WTC11 (cell line): ENCODE measurements at regions not wholly inside any gene's neighbourhood (a gene's known extent, or its start where the extent isn't known, plus 50 kb on each side); places are given as distances from the start of the nearest gene placed in this dataset.

Experiments used
- ATAC-seq: fragments of 200-7000 bp; cut with Tn5 transposase; 2 replicates; pipeline ENCODE4 v1.10.0; 2021; ENCODE audit warnings: mild to moderate bottlenecking, moderate library complexity
- CTCF ChIA-PET: fragments of 300-600 bp; sonication (Branson Sonifier 250); formaldehyde crosslinking; loops from one replicate; lab custom pipeline; 2021; ENCODE audit warnings: antibody characterized with exemption; lab: Charles Lee
- POLR2A ChIA-PET: fragments of 350-600 bp; sonication (Branson Sonifier 250); formaldehyde crosslinking; loops from one replicate; lab custom pipeline; 2021; ENCODE audit warnings: antibody characterized with exemption; lab: Charles Lee
- DNase-seq: peaks from one replicate; pipeline ENCODE4 v3.0.0; 2021; ENCODE audit warnings: low spot score
- H3K27ac Mint-ChIP-seq: 2 replicates; pipeline ENCODE4 v1.8.0; 2021; ENCODE audit warnings: mixed read lengths
- H3K27me3 Mint-ChIP-seq: 2 replicates; pipeline ENCODE4 v1.8.0; 2021; ENCODE audit warnings: low read depth, mild to moderate bottlenecking, moderate library complexity, mixed read lengths
- H3K36me3 Mint-ChIP-seq: 2 replicates; pipeline ENCODE4 v1.8.0; 2021; ENCODE audit warnings: mixed read lengths
- H3K4me1 Mint-ChIP-seq: 2 replicates; pipeline ENCODE4 v1.8.0; 2022; ENCODE audit warnings: mixed read lengths
- H3K4me3 Mint-ChIP-seq: 2 replicates; pipeline ENCODE4 v1.8.0; 2021; ENCODE audit warnings: mild to moderate bottlenecking, moderate library complexity, mixed read lengths
- H3K9me3 Mint-ChIP-seq: 2 replicates; pipeline ENCODE4 v1.8.0; 2021; ENCODE audit warnings: mixed read lengths
- AFF4 ChIP-seq: sonication (generic); formaldehyde crosslinking; IDR thresholded peaks from 2 replicates; pipeline ENCODE4 v1.8.1; 2023; ENCODE audit warnings: mild to moderate bottlenecking, missing genetic modification reagents, borderline replicate concordance
- AR ChIP-seq: fragments of 250-450 bp; sonication (Bioruptor Pico); IDR thresholded peaks from 2 replicates; pipeline ENCODE4 v1.9.0; 2021; ENCODE audit warnings: mild to moderate bottlenecking
- ATF3 ChIP-seq: sonication (generic); formaldehyde crosslinking; conservative IDR thresholded peaks from 2 replicates; pipeline ENCODE4 v1.8.1; 2022; ENCODE audit warnings: mild to moderate bottlenecking, missing genetic modification reagents
- CREB1 ChIP-seq: sonication (generic); formaldehyde crosslinking; IDR thresholded peaks from 2 replicates; pipeline ENCODE4 v1.8.0; 2023; ENCODE audit warnings: mild to moderate bottlenecking, missing genetic modification reagents
- EMX1 ChIP-seq: fragments of 250-450 bp; sonication (Bioruptor Pico); IDR thresholded peaks from 2 replicates; pipeline ENCODE4 v1.8.0; 2021; ENCODE audit warnings: mild to moderate bottlenecking
- ESRRA ChIP-seq: sonication (generic); formaldehyde crosslinking; IDR thresholded peaks from 2 replicates; pipeline ENCODE4 v1.8.1; 2022; ENCODE audit warnings: mild to moderate bottlenecking, missing genetic modification reagents, borderline replicate concordance
- IRF1 ChIP-seq: sonication (generic); formaldehyde crosslinking; IDR thresholded peaks from 2 replicates; pipeline ENCODE4 v1.8.0; 2023; ENCODE audit warnings: missing genetic modification reagents
- JAZF1 ChIP-seq: fragments of 250-450 bp; sonication (Bioruptor Pico); IDR thresholded peaks from 2 replicates; pipeline ENCODE4 v1.9.0; 2021; ENCODE audit warnings: moderate library complexity, mild to moderate bottlenecking, inconsistent platforms
- MAX ChIP-seq: sonication (generic); formaldehyde crosslinking; IDR thresholded peaks from 2 replicates; pipeline ENCODE4 v1.8.0; 2022; ENCODE audit warnings: mild to moderate bottlenecking, missing genetic modification reagents
- MXD4 ChIP-seq: fragments of 250-450 bp; sonication (Bioruptor Pico); IDR thresholded peaks from 2 replicates; pipeline ENCODE4 v1.8.0; 2021; ENCODE audit warnings: mild to moderate bottlenecking, moderate library complexity, borderline replicate concordance
- MYBL2 ChIP-seq: sonication (generic); formaldehyde crosslinking; IDR thresholded peaks from 2 replicates; pipeline ENCODE4 v1.8.1; 2023; ENCODE audit warnings: mild to moderate bottlenecking, moderate library complexity, missing genetic modification reagents
- NFYB ChIP-seq: sonication (generic); formaldehyde crosslinking; conservative IDR thresholded peaks from 2 replicates; pipeline ENCODE4 v1.8.0; 2022; ENCODE audit warnings: low read depth, missing genetic modification reagents
- NR3C1 ChIP-seq: sonication (generic); formaldehyde crosslinking; conservative IDR thresholded peaks from 2 replicates; pipeline ENCODE4 v1.8.1; 2023; ENCODE audit warnings: low read depth, mild to moderate bottlenecking, missing genetic modification reagents
- RELA ChIP-seq: sonication (generic); formaldehyde crosslinking; IDR thresholded peaks from 2 replicates; pipeline ENCODE4 v1.8.1; 2022; ENCODE audit warnings: missing genetic modification reagents, mild to moderate bottlenecking, borderline replicate concordance
- SMAD4 ChIP-seq: sonication (generic); formaldehyde crosslinking; IDR thresholded peaks from 2 replicates; pipeline ENCODE4 v1.8.0; 2022; ENCODE audit warnings: mild to moderate bottlenecking, missing genetic modification reagents
- TP53 ChIP-seq: sonication (generic); formaldehyde crosslinking; IDR thresholded peaks from 2 replicates; pipeline ENCODE4 v1.8.1; 2023; ENCODE audit warnings: mild to moderate bottlenecking, missing genetic modification reagents
- ZNF121 ChIP-seq: sonication (generic); formaldehyde crosslinking; IDR thresholded peaks from 2 replicates; pipeline ENCODE4 v1.8.0; 2023; ENCODE audit warnings: missing genetic modification reagents
- ZNF232 ChIP-seq: sonication (generic); formaldehyde crosslinking; IDR thresholded peaks from 2 replicates; pipeline ENCODE4 v1.8.0; 2022; ENCODE audit warnings: mild to moderate bottlenecking, missing genetic modification reagents
- ZNF263 ChIP-seq: sonication (generic); formaldehyde crosslinking; IDR thresholded peaks from 2 replicates; pipeline ENCODE4 v1.8.1; 2022; ENCODE audit warnings: low read depth, mild to moderate bottlenecking, moderate library complexity, missing genetic modification reagents

GRCh38 chr1:218939095-218939494 lies 234.6 kb upstream of the LYPLAL1 start (continued):
- TF ChIP-seq IRF1 (CRISPR knock-in tag) (no peak), MYBL2 (no peak), TP53 (no peak), NR3C1 (CRISPR knock-in tag) (no peak), SMAD4 (CRISPR knock-in tag) (no peak)

- no peak overlapping the region for H3K4me3 Mint-ChIP-seq
- DNase-seq, result no peak
- no peaks in the 10 kb centered on the region for H3K4me1 Mint-ChIP-seq
- POLR2A ChIA-PET, result no interaction called here
- H3K27ac Mint-ChIP-seq, result no peak overlapping the region
- TF ChIP-seq ZNF121 (CRISPR knock-in tag) (no peak), AR (CRISPR knock-in tag) (no peak), RELA (CRISPR knock-in tag) (no peak), JAZF1 (CRISPR knock-in tag) (no peak), AFF4 (no peak), ZNF263 (CRISPR knock-in tag) (no peak), EMX1 (CRISPR knock-in tag) (no peak), ZNF232 (CRISPR knock-in tag) (no peak), MXD4 (no peak)
- no peaks in the 10 kb centered on the region for H3K27me3 Mint-ChIP-seq
- CTCF ChIA-PET, result no interaction called here
- H3K36me3 Mint-ChIP-seq, result peaks cover 6% of the 10 kb centered on the region; the same call in 1 of the 2 replicates
- peaks cover 22% of the 10 kb centered on the region for H3K9me3 Mint-ChIP-seq
- ATAC-seq, result no peak
These were observed 231.2 kb upstream of the LYPLAL1 start for GRCh38 chr1:218942431-218942830.

- ChIA-PET POLR2A (no interaction called here), CTCF (no interaction called here)
- H3K27ac Mint-ChIP-seq, result no peak overlapping the region
- DNase-seq (no peak), ATAC-seq (no peak)
- no peak overlapping the region for H3K4me3 Mint-ChIP-seq
- H3K27me3 Mint-ChIP-seq, result no peaks in the 10 kb centered on the region
- H3K36me3 Mint-ChIP-seq, result peaks cover 6% of the 10 kb centered on the region; the same call in 1 of the 2 replicates
- peaks cover 22% of the 10 kb centered on the region for H3K9me3 Mint-ChIP-seq
- H3K4me1 Mint-ChIP-seq, result no peaks in the 10 kb centered on the region
- TF ChIP-seq ATF3 (CRISPR knock-in tag) (no peak), NFYB (CRISPR knock-in tag) (no peak), CREB1 (CRISPR knock-in tag) (no peak), ESRRA (no peak), MAX (CRISPR knock-in tag) (no peak)
These were observed 230.3 kb upstream of the LYPLAL1 start for GRCh38 chr1:218943371-218943770.
